H1 (cell line): ENCODE measurements at regions not wholly inside any gene's neighbourhood (a gene's known extent, or its start where the extent isn't known, plus 50 kb on each side); places are given as distances from the start of the nearest gene placed in this dataset.

Source experiments
- CTCF ChIA-PET: fragments of 300-600 bp; sonication (Branson Sonifier 250); formaldehyde crosslinking; loops from one replicate; lab custom pipeline; 2021; ENCODE audit not compliant: partially characterized antibody; lab: Charles Lee
- POLR2A ChIA-PET: fragments of 300-600 bp; sonication (Branson Sonifier 250); formaldehyde crosslinking; loops from one replicate; lab custom pipeline; 2021; ENCODE audit warnings: inconsistent platforms; ENCODE audit not compliant: partially characterized antibody; lab: Charles Lee
- DNase-seq, 2 experiments: peaks; one replicate each; pipeline versions ENCODE4 v3.0.0 to v3.0.0-alpha.2; 2010 to 2022; ENCODE audit warnings: low spot score in 2 of 2, low read depth in 1 of 2, mixed read lengths in 1 of 2
- FAIRE-seq: peaks from 2 replicates; lab custom pipeline; 2011; peaks lifted over from hg19 to GRCh38; lab: Jason Lieb, UNC
- H2AFZ ChIP-seq: 2 replicates; pipeline ENCODE4 v1.8.1; 2012; ENCODE audit warnings: low read length, inconsistent platforms
- H2AK5ac ChIP-seq: 2 replicates; pipeline ENCODE4 v1.6.1; 2013; ENCODE audit warnings: low read depth, low read length
- H2BK120ac ChIP-seq: replicated peaks from 2 replicates; pipeline ENCODE3; 2013; ENCODE audit warnings: low read depth, low read length, inconsistent platforms
- H2BK12ac ChIP-seq: 2 replicates; pipeline ENCODE4 v1.6.1; 2013; ENCODE audit warnings: low read depth, low read length
- H2BK15ac ChIP-seq: 2 replicates; pipeline ENCODE4 v1.6.1; 2013; ENCODE audit warnings: low read length
- H2BK20ac ChIP-seq: 2 replicates; pipeline ENCODE4 v1.6.1; 2013; ENCODE audit warnings: low read length
- H2BK5ac ChIP-seq: 2 replicates; pipeline ENCODE4 v1.6.1; 2013; ENCODE audit warnings: low read depth, low read length
- H3K14ac ChIP-seq: 2 replicates; pipeline ENCODE4 v1.6.1; 2013; ENCODE audit warnings: inconsistent platforms; ENCODE audit not compliant: insufficient read length
- H3K18ac ChIP-seq: 2 replicates; pipeline ENCODE4 v1.6.1; 2013; ENCODE audit warnings: low read length; ENCODE audit errors: extremely low read depth
- H3K23ac ChIP-seq: 2 replicates; pipeline ENCODE4 v1.6.1; 2013; ENCODE audit warnings: inconsistent platforms; ENCODE audit not compliant: insufficient read length
- H3K23me2 ChIP-seq: 2 replicates; pipeline ENCODE4 v1.6.1; 2013; ENCODE audit warnings: low read depth, low read length
- H3K27ac ChIP-seq: 2 replicates; pipeline ENCODE4 v1.6.1; 2011; ENCODE audit warnings: low read depth, low read length, inconsistent platforms
- H3K27me3 ChIP-seq, 4 experiments: replicated peaks in 1 of 4; 1 replicate in 1 of 4; 2 replicates in 3 of 4; pipeline versions ENCODE4 v1.6.1 to v1.8.1; 2011 to 2013; ENCODE audit warnings: low read length in 3 of 4, mild to moderate bottlenecking in 3 of 4, inconsistent platforms in 2 of 4, mixed read lengths in 2 of 4, moderate library complexity in 1 of 4; ENCODE audit not compliant: control insufficient read depth in 3 of 4, insufficient read depth in 3 of 4; ENCODE audit errors: extremely low read depth in 1 of 4
- H3K36me3 ChIP-seq, 4 experiments: 2 replicates each; pipeline versions ENCODE4 v1.6.1 to v1.8.1; 2011 to 2013; ENCODE audit warnings: mild to moderate bottlenecking in 4 of 4, low read length in 3 of 4, moderate library complexity in 2 of 4, control low read depth in 1 of 4, inconsistent platforms in 1 of 4; ENCODE audit not compliant: insufficient read depth in 4 of 4, control insufficient read depth in 2 of 4
- H3K4ac ChIP-seq: replicated peaks from 2 replicates; pipeline ENCODE3; 2013; ENCODE audit warnings: low read length, low read depth, mixed read lengths, inconsistent platforms; ENCODE audit not compliant: insufficient read length
- H3K4me1 ChIP-seq, 4 experiments: replicated peaks in 1 of 4; 1 replicate in 1 of 4; 2 replicates in 3 of 4; pipeline versions ENCODE4 v1.6.1 to v1.8.1; 2011 to 2013; ENCODE audit warnings: low read length in 3 of 4, inconsistent platforms in 2 of 4, mixed read lengths in 1 of 4; ENCODE audit not compliant: insufficient read depth in 4 of 4, control insufficient read depth in 3 of 4
- H3K4me2 ChIP-seq, 2 experiments: 2 replicates each; pipeline versions ENCODE4 v1.6.1 to v1.8.1; 2011 to 2013; ENCODE audit warnings: low read depth in 2 of 2, low read length in 2 of 2, control low read depth in 1 of 2, inconsistent platforms in 1 of 2, mild to moderate bottlenecking in 1 of 2; ENCODE audit not compliant: insufficient read depth in 1 of 2
- H3K4me3 ChIP-seq, 4 experiments: fragments of 200-600, 300-600 bp in 1 of 4; sonication (generic), shearing (Covaris generic), sonication (Bioruptor Twin) in 1 of 4; 2 replicates each; pipeline versions ENCODE4 v1.5.1 to v1.8.1; 2011 to 2016; ENCODE audit warnings: low read length in 4 of 4, low read depth in 3 of 4, control low read depth in 2 of 4, inconsistent platforms in 2 of 4, mild to moderate bottlenecking in 2 of 4, mixed read lengths in 1 of 4, moderate library complexity in 1 of 4; ENCODE audit not compliant: insufficient read depth in 2 of 4; ENCODE audit errors: extremely low read depth in 1 of 4
- H3K56ac ChIP-seq: replicated peaks from 2 replicates; pipeline ENCODE3; 2013; ENCODE audit warnings: low read depth, mild to moderate bottlenecking, mixed read lengths, low read length, inconsistent platforms; ENCODE audit not compliant: insufficient read length
- H3K79me1 ChIP-seq: 2 replicates; pipeline ENCODE4 v1.6.1; 2013; ENCODE audit warnings: low read depth, low read length, control low read depth
- H3K79me2 ChIP-seq, 2 experiments: 2 replicates each; pipeline versions ENCODE4 v1.6.1 to v1.8.1; 2012 to 2013; ENCODE audit warnings: low read length in 2 of 2, mild to moderate bottlenecking in 2 of 2, inconsistent platforms in 1 of 2; ENCODE audit not compliant: insufficient read depth in 2 of 2, control insufficient read depth in 1 of 2
- H3K9ac ChIP-seq, 4 experiments: replicated peaks in 1 of 4; 1 replicate in 1 of 4; 2 replicates in 3 of 4; pipeline versions ENCODE4 v1.6.1 to v1.8.1; 2011 to 2013; ENCODE audit warnings: low read depth in 3 of 4, low read length in 3 of 4, control low read depth in 2 of 4, mild to moderate bottlenecking in 2 of 4, moderate library complexity in 2 of 4, inconsistent platforms in 1 of 4; ENCODE audit errors: extremely low read depth in 1 of 4
- H3K9me3 ChIP-seq, 2 experiments: 2 replicates each; pipeline versions ENCODE4 v1.6.1 to v1.8.1; 2012 to 2013; ENCODE audit warnings: mild to moderate bottlenecking in 2 of 2, moderate library complexity in 2 of 2, control low read depth in 1 of 2, inconsistent platforms in 1 of 2, low read depth in 1 of 2, low read length in 1 of 2, mixed read lengths in 1 of 2; ENCODE audit not compliant: insufficient read depth in 2 of 2
- H4K20me1 ChIP-seq, 2 experiments: replicated peaks in 1 of 2; 2 replicates each; pipeline versions ENCODE3 to v1.8.1; 2011 to 2013; ENCODE audit warnings: inconsistent platforms in 2 of 2, low read length in 2 of 2, mild to moderate bottlenecking in 1 of 2; ENCODE audit not compliant: insufficient read depth in 2 of 2, control insufficient read depth in 1 of 2
- H4K5ac ChIP-seq: 2 replicates; pipeline ENCODE4 v1.6.1; 2013; ENCODE audit warnings: low read length, low read depth, mixed read lengths, inconsistent platforms; ENCODE audit not compliant: insufficient read length
- H4K8ac ChIP-seq: 2 replicates; pipeline ENCODE4 v1.8.0; 2013; ENCODE audit warnings: mild to moderate bottlenecking, moderate library complexity, low read length, inconsistent platforms; ENCODE audit not compliant: insufficient read depth; ENCODE audit errors: extremely low read depth
- H4K91ac ChIP-seq: replicated peaks from 2 replicates; pipeline ENCODE3; 2013; ENCODE audit warnings: low read length, mixed read lengths, inconsistent platforms; ENCODE audit not compliant: insufficient read length
- GTF2F1 ChIP-seq: IDR thresholded peaks from 2 replicates; pipeline ENCODE4 v1.6.1; 2012; ENCODE audit warnings: low read depth, low read length, improper control_type of control experiment, borderline replicate concordance
- POLR2AphosphoS5 ChIP-seq: IDR thresholded peaks from 2 replicates; pipeline ENCODE4 v1.6.1; 2011; ENCODE audit warnings: low read depth, low read length
- ZNF274 ChIP-seq: IDR thresholded peaks from 2 replicates; pipeline ENCODE4 v1.7.0; 2012; ENCODE audit warnings: low read length, borderline replicate concordance; ENCODE audit errors: extremely low read depth
- WGBS, 2 experiments: shearing (Covaris generic) in 1 of 2; methylation state at CpG; one replicate each; pipeline versions ENCODE4 v1.1.6 to v1.1.7; 2013 to 2015; ENCODE audit warnings: low lambda C conversion rate in 2 of 2, mixed read lengths in 2 of 2, inconsistent platforms in 1 of 2, low coverage in 1 of 2, missing lambda C conversion rate in 1 of 2; ENCODE audit not compliant: insufficient replicate concordance in 2 of 2, insufficient coverage in 1 of 2, insufficient read length in 1 of 2; ENCODE audit errors: extremely low coverage in 1 of 2, missing lambda C conversion rate in 1 of 2; 5-methylcytosine and 5-hydroxymethylcytosine counted together

DNA sequence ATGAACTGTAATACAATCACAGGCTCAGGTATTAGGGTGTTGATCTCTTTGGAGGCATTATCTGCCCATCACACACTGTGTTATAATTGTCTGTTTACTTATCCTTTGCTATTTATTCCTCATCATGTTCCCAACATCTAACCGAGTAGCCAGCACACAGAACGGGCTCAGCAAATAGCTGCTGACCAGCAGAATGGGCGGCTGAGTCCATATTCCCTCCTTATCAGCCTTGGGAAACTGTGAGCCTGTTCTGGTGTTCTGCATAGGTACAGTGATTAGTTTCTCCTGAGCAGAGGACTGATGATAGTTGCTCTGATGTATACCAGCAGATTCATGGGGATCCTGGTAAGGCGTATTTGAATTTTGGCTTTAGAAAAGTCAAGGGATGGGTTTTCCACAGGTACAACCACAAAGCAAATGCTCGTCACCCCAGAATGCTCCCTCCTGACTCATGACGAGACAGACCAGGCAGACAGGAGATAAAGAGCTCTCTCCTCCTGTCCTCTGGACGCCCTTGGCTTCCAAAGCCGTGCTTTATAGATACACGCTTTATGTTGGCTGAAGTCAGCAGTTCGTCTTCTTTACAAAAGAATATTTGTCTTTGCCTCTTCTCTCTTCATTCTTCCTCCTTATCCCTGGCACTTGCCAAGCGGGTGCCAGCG lies 166.7 kb downstream of the TTLL2 start:
- no peak overlapping the region for H3K9ac ChIP-seq
- no peak overlapping the region for H3K27ac ChIP-seq
- no peak overlapping the region for H3K4me2 ChIP-seq
- no peaks in the 10 kb centered on the region for H4K20me1 ChIP-seq
- H2BK20ac ChIP-seq, result no peak overlapping the region
- ChIA-PET CTCF (interaction anchor here (0.6 kb wide), 1 partner anchor 326 kb away, joined by 3 read pairs; no protein-coding TSS in a partner anchor), POLR2A (no interaction called here)
- no peak overlapping the region for H2BK15ac ChIP-seq
- H3K56ac ChIP-seq, result no peak overlapping the region
- no peak overlapping the region for H3K14ac ChIP-seq
- no peaks in the 10 kb centered on the region for H3K36me3 ChIP-seq
- H4K8ac ChIP-seq, result no peak overlapping the region
- H2AK5ac ChIP-seq, result no peak overlapping the region
- FAIRE-seq (no peak), DNase-seq (no peak)
- WGBS, 2 experiments, result 95% methylated on average over 12 of the region's 12 CpGs; no CpG with 5 or more reads in 1 of the 2 experiments
- H3K23me2 ChIP-seq, result peaks cover 6% of the 10 kb centered on the region
- H3K4me3 ChIP-seq, result no peak overlapping the region
- H3K79me1 ChIP-seq, result no peaks in the 10 kb centered on the region
- no peak overlapping the region for H3K23ac ChIP-seq
- H3K4ac ChIP-seq, result no peak overlapping the region
- no peak overlapping the region for H2BK12ac ChIP-seq
- H3K9me3 ChIP-seq, result no peaks in the 10 kb centered on the region
- H2AFZ ChIP-seq, result no peak overlapping the region; the same call in 1 of the 2 replicates
- H3K18ac ChIP-seq, result no peak overlapping the region
- no peak overlapping the region for H4K5ac ChIP-seq
- no peak overlapping the region for H2BK120ac ChIP-seq
- H3K79me2 ChIP-seq, result no peaks in the 10 kb centered on the region
- H3K27me3 ChIP-seq, result no peaks in the 10 kb centered on the region
- no peak overlapping the region for H2BK5ac ChIP-seq
- no peak overlapping the region for H4K91ac ChIP-seq
- peaks cover 0 to 11% (median 4%) of the 10 kb centered on the region in 4 experiments; a peak in 5 of 7 replicates for H3K4me1 ChIP-seq
- TF ChIP-seq POLR2AphosphoS5, result no peak
- TF ChIP-seq GTF2F1, result no peak
- no peak for TF ChIP-seq ZNF274
